ENCODE measurements at regions not wholly inside any gene's neighbourhood (a gene's known extent, or its start where the extent isn't known, plus 50 kb on each side); places are given as distances from the start of the nearest gene placed in this dataset.

GRCh38 chr16:8062677-8063076 is 527.6 kb downstream of the TMEM114 start:
- TF ChIP-seq CTCF (IDR thresholded peaks at IDR 0.05) (no peak), POLR2A (IDR thresholded peaks at IDR 0.05) (no peak)
